Muscle layer of duodenum (tissue), 2 donors: ENCODE measurements at regions not wholly inside any gene's neighbourhood (a gene's known extent, or its start where the extent isn't known, plus 50 kb on each side); places are given as distances from the start of the nearest gene placed in this dataset.
"Not testable (repeated sequence)": the region's sequence is repeated elsewhere in the genome, so short reads cannot be mapped to it uniquely, and the experiment has no call there.

ENCODE experiments used
- H3K27ac ChIP-seq: one replicate; pipeline ENCODE4 v1.7.0; 2013; ENCODE audit warnings: mild to moderate bottlenecking, low read length
- H3K27me3 ChIP-seq: one replicate; pipeline ENCODE4 v1.7.0; 2013; ENCODE audit warnings: low read depth, mild to moderate bottlenecking, control low read depth, low read length
- H3K36me3 ChIP-seq, 2 donors: one replicate each; pipeline ENCODE4 v1.7.0; 2013; ENCODE audit warnings: low read length in 2 of 2, control low read depth in 1 of 2, mild to moderate bottlenecking in 1 of 2; ENCODE audit not compliant: insufficient read depth in 2 of 2, control insufficient read depth in 1 of 2
- H3K4me1 ChIP-seq, 2 donors: one replicate each; pipeline ENCODE4 v1.7.0; 2013; ENCODE audit warnings: low read length in 2 of 2, mild to moderate bottlenecking in 2 of 2, control low read depth in 1 of 2, moderate library complexity in 1 of 2; ENCODE audit not compliant: insufficient read depth in 2 of 2, control insufficient read depth in 1 of 2
- H3K4me3 ChIP-seq, 2 donors: one replicate each; pipeline ENCODE4 v1.7.0; 2013; ENCODE audit warnings: low read length in 2 of 2, low read depth in 1 of 2, mild to moderate bottlenecking in 1 of 2
- H3K9me3 ChIP-seq, 2 donors: one replicate each; pipeline ENCODE4 v1.7.0; 2013; ENCODE audit warnings: low read length in 2 of 2, control low read depth in 1 of 2, mild to moderate bottlenecking in 1 of 2; ENCODE audit not compliant: control insufficient read depth in 1 of 2
- donor health status: healthy.

GRCh38 chr6:48520951-48521350, 410.0 kb upstream of the PTCHD4 start:
- Histone ChIP-seq H3K4me1 (no peaks in the 10 kb centered on the region), H3K4me3 (no peak overlapping the region), H3K36me3 (no peaks in the 10 kb centered on the region)

DNA sequence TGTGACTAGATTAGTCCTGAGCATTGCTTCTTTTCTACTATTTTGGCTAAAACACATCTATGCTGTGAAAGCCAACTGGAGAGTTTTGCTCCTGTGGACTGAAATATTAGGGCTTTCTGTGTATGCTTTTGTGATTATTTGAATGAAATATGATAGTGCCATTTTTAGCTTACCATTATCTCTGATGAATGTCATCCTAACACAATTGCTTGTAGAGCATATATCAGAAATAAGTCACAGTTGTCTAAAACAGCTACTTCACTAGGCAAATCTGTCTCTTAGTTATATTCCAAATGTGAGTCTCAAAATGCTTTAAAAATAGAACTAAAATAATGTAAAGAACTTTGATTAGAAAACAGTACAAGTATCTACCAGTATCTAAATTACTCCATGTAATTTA, 401.4 kb upstream of the PTCHD4 start:
- Histone ChIP-seq H3K27ac (no peak overlapping the region), H3K27me3 (no peaks in the 10 kb centered on the region), H3K4me3 (no peak overlapping the region), H3K9me3 (no peaks in the 10 kb centered on the region), H3K36me3 (no peaks in the 10 kb centered on the region), H3K4me1 (no peaks in the 10 kb centered on the region)

More at GRCh38 chr6:48520951-48521350, 410.0 kb upstream of the PTCHD4 start:
- H3K27ac ChIP-seq: no peak overlapping the region
- no peaks in the 10 kb centered on the region for H3K9me3 ChIP-seq
- H3K27me3 ChIP-seq: no peaks in the 10 kb centered on the region

DNA sequence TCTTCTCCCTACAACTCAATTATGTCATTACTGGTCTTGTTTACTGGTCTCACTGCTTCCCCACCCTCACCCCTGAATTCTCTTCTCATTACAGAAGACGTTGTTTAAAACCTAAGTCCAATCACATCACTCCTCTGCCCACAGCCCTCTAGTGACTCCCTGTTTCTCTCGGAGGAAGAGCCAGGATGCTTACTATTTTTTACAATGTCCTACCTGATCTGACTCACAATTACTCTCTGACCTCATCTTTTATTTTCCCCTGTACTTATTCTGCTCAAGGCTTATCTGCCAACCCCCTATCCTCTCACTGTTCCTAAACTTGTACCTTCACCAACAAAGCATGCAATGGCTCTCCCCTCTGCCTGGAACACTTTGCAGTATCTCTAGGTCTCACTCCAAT, 400.4 kb upstream of the PTCHD4 start:
- no peaks in the 10 kb centered on the region for H3K27me3 ChIP-seq

GRCh38 chr6:48505621-48506020, 394.6 kb upstream of the PTCHD4 start:
- no peak overlapping the region for H3K27ac ChIP-seq
- no peaks in the 10 kb centered on the region for H3K4me1 ChIP-seq
- no peaks in the 10 kb centered on the region for H3K27me3 ChIP-seq
- H3K9me3 ChIP-seq: no peaks in the 10 kb centered on the region
- H3K36me3 ChIP-seq: no peaks in the 10 kb centered on the region
- H3K4me3 ChIP-seq: no peak overlapping the region

More for the DNA sequence above, 400.4 kb upstream of the PTCHD4 start:
- Histone ChIP-seq H3K36me3 (no peaks in the 10 kb centered on the region), H3K27ac (no peak overlapping the region), H3K4me1 (no peaks in the 10 kb centered on the region), H3K9me3 (no peaks in the 10 kb centered on the region), H3K4me3 (no peak overlapping the region)

DNA sequence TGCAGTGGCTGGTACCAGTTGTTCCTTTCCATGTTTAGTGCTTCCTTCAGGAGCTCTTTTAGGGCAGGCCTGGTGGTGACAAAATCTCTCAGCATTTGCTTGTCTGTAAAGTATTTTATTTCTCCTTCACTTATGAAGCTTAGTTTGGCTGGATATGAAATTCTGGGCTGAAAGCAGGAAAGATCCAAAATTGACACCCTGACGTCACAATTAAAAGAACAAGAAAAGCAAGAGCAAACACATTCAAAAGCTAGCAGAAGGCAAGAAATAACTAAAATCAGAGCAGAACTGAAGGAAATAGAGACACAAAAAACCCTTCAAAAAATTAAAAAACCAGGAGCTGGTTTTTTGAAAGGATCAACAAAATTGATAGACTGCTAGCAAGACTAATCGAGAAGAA, 382.4 kb upstream of the PTCHD4 start:
- not testable (repeated sequence) for H3K27me3 ChIP-seq, H3K4me3 ChIP-seq, H3K9me3 ChIP-seq, H3K4me1 ChIP-seq, H3K36me3 ChIP-seq, H3K27ac ChIP-seq

DNA sequence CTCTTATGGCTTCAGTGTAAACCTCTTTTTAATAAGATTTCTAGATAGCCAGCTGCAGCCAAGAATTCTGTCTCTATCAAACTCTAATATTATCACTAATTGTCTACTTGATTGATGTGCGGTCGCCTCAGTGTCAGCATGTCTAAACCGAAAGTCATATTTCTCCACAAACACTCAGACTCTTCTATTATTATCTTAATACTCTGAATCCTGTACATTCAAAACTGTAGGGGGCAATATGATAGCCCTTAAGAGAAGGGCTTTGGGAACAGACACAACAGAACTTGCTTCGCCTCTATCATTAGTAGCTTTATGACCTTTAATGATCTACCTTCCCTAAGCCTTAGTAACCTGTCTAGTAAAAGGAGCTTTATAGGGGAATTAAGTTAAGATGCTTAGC, 379.7 kb upstream of the PTCHD4 start:
- H3K9me3 ChIP-seq: no peaks in the 10 kb centered on the region
- no peaks in the 10 kb centered on the region for H3K4me1 ChIP-seq
- H3K27ac ChIP-seq: no peak overlapping the region
- H3K4me3 ChIP-seq: no peak overlapping the region
- H3K36me3 ChIP-seq: no peaks in the 10 kb centered on the region
- H3K27me3 ChIP-seq: no peaks in the 10 kb centered on the region

DNA sequence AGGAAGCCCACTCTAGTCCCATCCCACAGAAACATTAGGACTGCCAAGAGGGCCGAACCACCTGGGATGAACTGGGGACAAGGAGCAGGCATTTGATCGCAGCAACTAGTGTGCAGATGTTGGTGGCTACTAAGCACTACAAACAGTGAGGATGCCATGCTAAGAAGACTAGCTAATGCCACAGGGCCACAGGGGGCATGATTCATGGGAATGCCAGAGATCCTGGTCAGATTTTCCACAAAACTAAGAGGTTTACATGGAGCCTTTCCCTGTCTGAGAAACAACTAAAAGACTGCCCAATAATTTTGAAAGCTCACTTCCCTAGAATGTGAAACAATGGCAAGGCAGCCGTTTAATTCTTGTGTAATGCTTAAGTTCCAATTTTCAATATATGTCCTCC, 375.9 kb upstream of the PTCHD4 start:
- Histone ChIP-seq H3K27me3 (no peaks in the 10 kb centered on the region), H3K4me1 (no peaks in the 10 kb centered on the region), H3K4me3 (no peak overlapping the region), H3K36me3 (no peaks in the 10 kb centered on the region), H3K9me3 (no peaks in the 10 kb centered on the region), H3K27ac (no peak overlapping the region)

- Histone ChIP-seq H3K36me3 (no peaks in the 10 kb centered on the region), H3K4me3 (no peak overlapping the region), H3K27me3 (no peaks in the 10 kb centered on the region), H3K9me3 (no peaks in the 10 kb centered on the region), H3K27ac (no peak overlapping the region), H3K4me1 (no peaks in the 10 kb centered on the region)
These were observed 375.4 kb upstream of the PTCHD4 start for GRCh38 chr6:48486373-48486772.

DNA sequence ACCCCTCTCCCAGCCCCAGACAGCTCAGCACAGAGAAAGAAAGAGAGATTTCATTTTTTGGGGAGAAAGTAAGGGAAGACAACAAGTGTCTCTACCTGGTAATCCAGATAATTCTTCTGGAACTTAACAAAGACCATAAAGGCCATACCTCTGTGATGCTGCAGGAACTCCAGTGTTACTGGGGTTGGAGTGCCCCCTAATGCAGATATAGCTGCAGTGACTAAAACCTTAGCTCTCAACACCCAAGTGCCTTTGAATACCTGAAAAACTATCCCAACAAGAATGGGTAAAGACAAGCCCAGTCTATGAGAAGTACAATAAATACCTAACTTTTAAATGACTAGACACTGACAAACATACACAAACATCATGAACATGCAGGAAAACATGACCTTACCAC, 365.3 kb upstream of the PTCHD4 start:
- Histone ChIP-seq H3K4me3 (no peak overlapping the region), H3K27ac (no peak overlapping the region), H3K4me1 (no peaks in the 10 kb centered on the region), H3K27me3 (no peaks in the 10 kb centered on the region), H3K36me3 (no peaks in the 10 kb centered on the region), H3K9me3 (no peaks in the 10 kb centered on the region)

GRCh38 chr6:48475275-48475674, 364.3 kb upstream of the PTCHD4 start:
- no peaks in the 10 kb centered on the region for H3K9me3 ChIP-seq
- H3K27me3 ChIP-seq: no peaks in the 10 kb centered on the region
- no peaks in the 10 kb centered on the region for H3K4me1 ChIP-seq
- no peaks in the 10 kb centered on the region for H3K36me3 ChIP-seq
- H3K27ac ChIP-seq: no peak overlapping the region
- no peak overlapping the region for H3K4me3 ChIP-seq

DNA sequence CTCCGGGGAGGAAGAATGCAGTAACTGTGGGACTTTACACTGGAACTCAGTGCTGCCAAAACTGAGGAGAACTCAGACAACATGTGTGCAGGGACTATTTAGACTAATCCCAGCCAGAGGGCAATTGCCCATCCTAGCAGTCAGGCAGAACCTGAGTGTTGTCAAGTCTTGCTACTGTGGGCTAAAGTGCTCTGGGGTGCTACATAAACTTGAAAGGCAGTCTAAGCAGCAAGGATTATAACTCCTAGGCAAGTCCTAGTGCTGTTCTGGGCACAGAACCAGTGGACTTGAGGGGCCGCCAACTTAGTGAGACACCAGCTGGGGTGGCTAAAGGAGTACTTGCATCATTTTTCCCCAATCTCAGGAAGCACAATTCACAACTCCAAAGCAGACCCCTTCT, 363.8 kb upstream of the PTCHD4 start:
- H3K27ac ChIP-seq: no peak overlapping the region

GRCh38 chr6:48474136-48474535, 363.1 kb upstream of the PTCHD4 start:
- H3K4me3 ChIP-seq: no peak overlapping the region
- no peaks in the 10 kb centered on the region for H3K36me3 ChIP-seq
- no peaks in the 10 kb centered on the region for H3K27me3 ChIP-seq
- H3K9me3 ChIP-seq: no peaks in the 10 kb centered on the region
- no peak overlapping the region for H3K27ac ChIP-seq
- H3K4me1 ChIP-seq: no peaks in the 10 kb centered on the region

More for the DNA sequence above, 363.8 kb upstream of the PTCHD4 start:
- Histone ChIP-seq H3K4me1 (no peaks in the 10 kb centered on the region), H3K36me3 (no peaks in the 10 kb centered on the region), H3K27me3 (no peaks in the 10 kb centered on the region), H3K9me3 (no peaks in the 10 kb centered on the region), H3K4me3 (no peak overlapping the region)
